Natural killer cell (primary cell): ENCODE measurements at regions not wholly inside any gene's neighbourhood (a gene's known extent, or its start where the extent isn't known, plus 50 kb on each side); places are given as distances from the start of the nearest gene placed in this dataset.

Source experiments
- ATAC-seq, 3 donors: fragments of 150-1000 bp in 2 of 3; fragments of 200-7000 bp in 1 of 3; cut with Tn5 transposase; 1 replicate in 1 of 3; 2 replicates in 2 of 3; pipeline ENCODE4 v1.10.0; 2021; ENCODE audit warnings: mild to moderate bottlenecking in 2 of 3, moderate library complexity in 2 of 3
- DNase-seq, 2 donors: peaks; one replicate each; pipeline versions ENCODE4 v3.0.0 to v3.0.0-alpha.2; 2013 to 2021; ENCODE audit warnings: mixed read lengths in 1 of 2
- H3K27ac ChIP-seq: one replicate; pipeline ENCODE4 v1.5.1; 2013; ENCODE audit warnings: mild to moderate bottlenecking, low read length
- H3K27me3 ChIP-seq: one replicate; pipeline ENCODE4 v1.6.1; 2013; ENCODE audit warnings: low read length; ENCODE audit not compliant: control insufficient read depth, insufficient read depth
- H3K36me3 ChIP-seq: one replicate; pipeline ENCODE4 v1.6.1; 2013; ENCODE audit warnings: low read length; ENCODE audit not compliant: control insufficient read depth, insufficient read depth
- H3K4me1 ChIP-seq: one replicate; pipeline ENCODE4 v1.6.1; 2013; ENCODE audit warnings: low read length; ENCODE audit not compliant: control insufficient read depth, insufficient read depth
- H3K4me3 ChIP-seq: one replicate; pipeline ENCODE4 v1.5.1; 2013; ENCODE audit warnings: low read length
- H3K9me3 ChIP-seq: one replicate; pipeline ENCODE4 v1.6.1; 2013; ENCODE audit warnings: low read length; ENCODE audit not compliant: control insufficient read depth, insufficient read depth
- H3K27ac Mint-ChIP-seq, 2 donors: one replicate each; pipeline ENCODE4 v1.8.0; 2022; ENCODE audit warnings: mild to moderate bottlenecking in 2 of 2, mixed read lengths in 2 of 2, moderate library complexity in 1 of 2
- H3K27me3 Mint-ChIP-seq, 2 donors: one replicate each; pipeline ENCODE4 v1.8.0; 2022; ENCODE audit warnings: low read depth in 2 of 2, mixed read lengths in 2 of 2
- H3K36me3 Mint-ChIP-seq: one replicate; pipeline ENCODE4 v1.8.0; 2022; ENCODE audit warnings: mixed read lengths
- H3K4me1 Mint-ChIP-seq, 2 donors: one replicate each; pipeline ENCODE4 v1.8.0; 2022; ENCODE audit warnings: mixed read lengths in 2 of 2
- H3K4me3 Mint-ChIP-seq: one replicate; pipeline ENCODE4 v1.8.0; 2022; ENCODE audit warnings: mild to moderate bottlenecking, moderate library complexity, mixed read lengths
- H3K9me3 Mint-ChIP-seq, 2 donors: one replicate each; pipeline ENCODE4 v1.8.0; 2022; ENCODE audit warnings: mixed read lengths in 2 of 2
- WGBS: methylation state at CpG from one replicate; pipeline ENCODE4 v1.1.7; 2013; ENCODE audit warnings: missing lambda C conversion rate; ENCODE audit not compliant: insufficient coverage; 5-methylcytosine and 5-hydroxymethylcytosine counted together
- intact Hi-C: fragments of 100-400 bp; cut with micrococcal nuclease; formaldehyde crosslinking; loops from one replicate; pipeline ENCODE4 v1.14.2; 2022
- TF ChIP-seq, protein P1 (sequence below): fragments of 200-600 bp; IDR thresholded peaks from one replicate; pipeline ENCODE4 v1.8.0; 2022; ENCODE audit warnings: antibody characterized with exemption

DNA sequence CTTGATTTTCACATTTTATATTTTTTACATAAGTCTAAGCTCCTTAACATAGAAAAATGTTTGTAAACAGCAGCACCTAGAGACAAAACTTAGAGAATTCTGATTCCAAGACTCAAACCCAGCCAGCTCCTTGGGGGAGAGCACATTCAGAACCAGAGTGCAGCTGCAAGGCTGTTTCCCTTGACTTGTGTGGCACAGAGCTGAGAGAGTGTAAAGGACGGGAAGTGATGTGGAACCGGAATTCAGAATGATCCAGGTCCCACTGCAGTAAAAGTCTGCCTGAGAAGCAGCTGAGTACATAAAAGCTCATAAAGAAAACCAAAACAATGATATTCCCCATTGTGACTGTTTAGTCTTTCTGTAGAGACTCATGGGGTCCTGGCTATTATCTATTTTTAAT is 713.8 kb downstream of the RAB28 start:
- H3K4me1 Mint-ChIP-seq: no peaks in the 10 kb centered on the region
- 85% methylated on average over 2 of the region's 2 CpGs for WGBS
- H3K36me3 Mint-ChIP-seq: no peaks in the 10 kb centered on the region
- H3K4me3 ChIP-seq: no peak overlapping the region
- no peak for DNase-seq
- H3K27ac Mint-ChIP-seq: no peak overlapping the region
- no peaks in the 10 kb centered on the region for H3K27me3 Mint-ChIP-seq
- H3K36me3 ChIP-seq: no peaks in the 10 kb centered on the region
- no peak overlapping the region for H3K4me3 Mint-ChIP-seq
- H3K9me3 ChIP-seq: no peaks in the 10 kb centered on the region
- no peaks in the 10 kb centered on the region for H3K4me1 ChIP-seq
- no peak overlapping the region for H3K27ac ChIP-seq
- H3K9me3 Mint-ChIP-seq: peaks cover 8 to 14% of the 10 kb centered on the region in 2 donors
- no peak for ATAC-seq
- H3K27me3 ChIP-seq: no peaks in the 10 kb centered on the region
- TF ChIP-seq, protein P1, sequence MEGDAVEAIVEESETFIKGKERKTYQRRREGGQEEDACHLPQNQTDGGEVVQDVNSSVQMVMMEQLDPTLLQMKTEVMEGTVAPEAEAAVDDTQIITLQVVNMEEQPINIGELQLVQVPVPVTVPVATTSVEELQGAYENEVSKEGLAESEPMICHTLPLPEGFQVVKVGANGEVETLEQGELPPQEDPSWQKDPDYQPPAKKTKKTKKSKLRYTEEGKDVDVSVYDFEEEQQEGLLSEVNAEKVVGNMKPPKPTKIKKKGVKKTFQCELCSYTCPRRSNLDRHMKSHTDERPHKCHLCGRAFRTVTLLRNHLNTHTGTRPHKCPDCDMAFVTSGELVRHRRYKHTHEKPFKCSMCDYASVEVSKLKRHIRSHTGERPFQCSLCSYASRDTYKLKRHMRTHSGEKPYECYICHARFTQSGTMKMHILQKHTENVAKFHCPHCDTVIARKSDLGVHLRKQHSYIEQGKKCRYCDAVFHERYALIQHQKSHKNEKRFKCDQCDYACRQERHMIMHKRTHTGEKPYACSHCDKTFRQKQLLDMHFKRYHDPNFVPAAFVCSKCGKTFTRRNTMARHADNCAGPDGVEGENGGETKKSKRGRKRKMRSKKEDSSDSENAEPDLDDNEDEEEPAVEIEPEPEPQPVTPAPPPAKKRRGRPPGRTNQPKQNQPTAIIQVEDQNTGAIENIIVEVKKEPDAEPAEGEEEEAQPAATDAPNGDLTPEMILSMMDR: no peak
- intact Hi-C loops: no loop called here

DNA sequence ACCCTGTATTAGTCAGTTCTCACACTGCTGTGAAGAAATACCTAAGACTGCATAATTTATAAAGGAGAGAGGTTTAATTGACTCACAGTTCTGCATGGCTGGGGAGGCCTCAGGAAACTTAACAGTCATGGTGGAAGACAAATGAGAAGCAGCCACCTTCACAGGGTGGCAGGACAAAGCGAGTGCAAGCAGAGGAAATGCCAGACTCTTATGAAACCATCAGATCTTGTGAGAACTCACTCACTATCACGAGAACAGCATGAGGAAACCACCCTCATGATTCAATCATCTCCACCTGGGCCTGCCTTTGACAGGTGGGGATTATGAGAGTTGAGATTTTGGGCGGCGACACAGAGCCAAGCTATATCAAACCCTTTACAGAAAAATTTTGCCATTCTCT is 722.4 kb downstream of the RAB28 start:
- Histone ChIP-seq H3K4me1 (no peaks in the 10 kb centered on the region), H3K9me3 (no peaks in the 10 kb centered on the region), H3K4me3 (no peak overlapping the region), H3K27me3 (no peaks in the 10 kb centered on the region), H3K36me3 (no peaks in the 10 kb centered on the region), H3K27ac (no peak overlapping the region)
- Mint-ChIP-seq H3K9me3 (peaks cover 5 to 12% of the 10 kb centered on the region in 2 donors), H3K36me3 (no peaks in the 10 kb centered on the region), H3K27me3 (no peaks in the 10 kb centered on the region), H3K27ac (no peak overlapping the region), H3K4me1 (no peaks in the 10 kb centered on the region), H3K4me3 (no peak overlapping the region)
- no peak for DNase-seq
- ATAC-seq: no peak
- 82% methylated on average over 1 of the region's 4 CpGs for WGBS
- TF ChIP-seq, protein P1: no peak
- intact Hi-C loops: no loop called here

DNA sequence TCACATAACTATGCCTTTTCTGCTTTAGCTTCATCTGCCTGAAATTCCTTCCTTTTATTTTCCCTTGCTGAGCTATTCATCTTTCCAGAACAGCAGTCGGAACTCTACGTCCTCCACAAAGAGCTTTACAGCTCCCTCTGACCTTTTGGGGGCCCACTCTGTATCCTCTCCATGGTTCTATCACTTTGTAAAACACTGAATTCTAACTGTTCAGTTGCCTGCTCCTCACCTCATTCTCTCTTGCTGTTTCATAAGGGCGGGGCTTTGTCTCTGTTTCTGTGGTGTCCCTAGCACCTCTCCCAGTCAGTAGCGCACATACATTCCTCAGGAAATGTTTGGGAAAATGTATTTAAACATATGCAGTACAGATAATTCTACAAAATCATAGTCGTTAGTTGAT is 737.0 kb downstream of the RAB28 start:
- no peaks in the 10 kb centered on the region for H3K4me1 ChIP-seq
- Mint-ChIP-seq H3K27ac (no peak overlapping the region), H3K9me3 (peaks cover 12 to 18% of the 10 kb centered on the region in 2 donors), H3K4me1 (no peaks in the 10 kb centered on the region), H3K36me3 (no peaks in the 10 kb centered on the region), H3K4me3 (no peak overlapping the region), H3K27me3 (no peaks in the 10 kb centered on the region)
- H3K9me3 ChIP-seq: no peaks in the 10 kb centered on the region
- no peaks in the 10 kb centered on the region for H3K27me3 ChIP-seq
- DNase-seq: no peak
- no peaks in the 10 kb centered on the region for H3K36me3 ChIP-seq
- H3K27ac ChIP-seq: no peak overlapping the region
- TF ChIP-seq, protein P1: no peak
- no peak overlapping the region for H3K4me3 ChIP-seq
- ATAC-seq: no peak
- intact Hi-C loops: no loop called here
- WGBS: 84% methylated on average over 3 of the region's 5 CpGs

DNA sequence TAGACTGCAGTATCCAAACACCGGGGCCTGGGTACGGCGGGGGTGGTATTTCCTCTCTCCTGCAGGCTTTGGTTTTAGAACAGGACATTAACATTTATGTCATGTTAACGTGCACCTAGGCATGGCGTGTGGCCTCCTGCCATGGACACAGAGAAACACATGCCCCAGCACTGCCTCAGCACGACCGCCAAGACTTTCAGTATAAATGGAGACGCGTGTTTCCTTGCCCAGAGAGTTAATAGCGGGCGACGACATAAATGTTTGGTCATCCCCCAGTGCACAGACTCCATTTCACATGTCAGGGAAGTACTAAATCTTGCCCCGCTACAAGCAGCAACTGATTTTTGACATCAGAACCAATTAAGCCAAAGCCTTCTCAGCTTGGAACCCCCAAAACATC is 737.9 kb downstream of the RAB28 start:
- TF ChIP-seq, protein P1: no peak
- DNase-seq (no peak), ATAC-seq (no peak)
- H3K9me3 Mint-ChIP-seq: peaks cover 16 to 23% of the 10 kb centered on the region in 2 donors
- no peaks in the 10 kb centered on the region for H3K36me3 ChIP-seq
- H3K36me3 Mint-ChIP-seq: no peaks in the 10 kb centered on the region
- no peak overlapping the region for H3K27ac Mint-ChIP-seq
- no peaks in the 10 kb centered on the region for H3K27me3 Mint-ChIP-seq
- H3K4me1 Mint-ChIP-seq: no peaks in the 10 kb centered on the region
- no peak overlapping the region for H3K4me3 ChIP-seq
- intact Hi-C loops: no loop called here
- H3K4me3 Mint-ChIP-seq: no peak overlapping the region
- 87% methylated on average over 13 of the region's 13 CpGs for WGBS
- H3K27me3 ChIP-seq: no peaks in the 10 kb centered on the region
- no peaks in the 10 kb centered on the region for H3K4me1 ChIP-seq
- H3K9me3 ChIP-seq: no peaks in the 10 kb centered on the region
- H3K27ac ChIP-seq: no peak overlapping the region
